ENCODE measurements at regions not wholly inside any gene's neighbourhood (a gene's known extent, or its start where the extent isn't known, plus 50 kb on each side); places are given as distances from the start of the nearest gene placed in this dataset.

DNA sequence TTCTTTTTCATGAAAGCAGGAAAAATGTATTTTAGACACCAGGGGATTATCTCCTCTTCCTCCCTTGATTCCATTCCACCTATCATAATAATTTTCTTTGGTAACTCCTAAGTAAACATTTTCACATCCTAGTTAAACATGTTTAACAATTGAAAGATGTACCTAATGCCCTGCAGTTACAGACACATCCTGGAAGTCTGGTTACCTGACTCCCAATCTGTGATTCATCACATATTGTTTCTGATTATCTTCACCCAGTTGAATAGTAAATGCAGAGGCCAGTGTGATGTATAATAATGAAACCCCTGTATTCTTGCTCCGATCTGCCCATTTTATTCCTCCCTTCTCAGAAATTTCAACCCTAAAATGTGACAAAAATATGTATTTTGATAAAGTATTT is 1237.6 kb upstream of the LRRTM1 start:
- Histone ChIP-seq H3K4me3 (ENCODE audit: low read length) (peak overlapping the region; percentile 3; the same call in 1 of the 2 replicates), H4K20me1 (ENCODE audit: low read length) (no peaks in the 10 kb centered on the region), H3F3A (ENCODE audit: low read length, unreplicated experiment) (no peaks in the 10 kb centered on the region), H3K27me3 (ENCODE audit: low read length) (no peaks in the 10 kb centered on the region), H3K9ac (ENCODE audit: low read length) (no peak overlapping the region), H3K4me1 (ENCODE audit: insufficient read depth, low read length) (peaks cover 29% of the 10 kb centered on the region), H3K79me2 (ENCODE audit: low read length) (no peaks in the 10 kb centered on the region), H3K27ac (ENCODE audit: low read length) (0 out of 2 replicates have a peak overlapping the region, but pooled peaks have one; percentile 3), H3K4me2 (ENCODE audit: low read length) (peak overlapping the region; percentile 24), H3K9me3 (ENCODE audit: low read length) (no peaks in the 10 kb centered on the region), H3K9me2 (replicated peaks; ENCODE audit: low read length) (no peaks in the 10 kb centered on the region), H3K36me3 (ENCODE audit: low read depth, low read length) (no peaks in the 10 kb centered on the region), H2AFZ (ENCODE audit: low read length) (no peak overlapping the region)
- no TSS peak for BruUV-seq (replicated peaks)
- TF ChIP-seq EZH2phosphoT487 (IDR thresholded peaks at IDR 0.05; ENCODE audit: borderline replicate concordance, low read length) (no peak), CTCF (conservative IDR thresholded peaks at IDR 0.05; ENCODE audit: low read depth, low read length) (no peak), EZH2 (IDR thresholded peaks at IDR 0.05; ENCODE audit: low read length, unreplicated experiment) (no peak)
- peak; percentile 89 for ATAC-seq
- ChIA-PET POLR2A (ENCODE audit: unreplicated experiment) (no interaction called here), CTCF (no interaction called here)
- DNase-seq = peak; percentile 68
- intact Hi-C loops (cut with micrococcal nuclease) = no loop called here

DNA sequence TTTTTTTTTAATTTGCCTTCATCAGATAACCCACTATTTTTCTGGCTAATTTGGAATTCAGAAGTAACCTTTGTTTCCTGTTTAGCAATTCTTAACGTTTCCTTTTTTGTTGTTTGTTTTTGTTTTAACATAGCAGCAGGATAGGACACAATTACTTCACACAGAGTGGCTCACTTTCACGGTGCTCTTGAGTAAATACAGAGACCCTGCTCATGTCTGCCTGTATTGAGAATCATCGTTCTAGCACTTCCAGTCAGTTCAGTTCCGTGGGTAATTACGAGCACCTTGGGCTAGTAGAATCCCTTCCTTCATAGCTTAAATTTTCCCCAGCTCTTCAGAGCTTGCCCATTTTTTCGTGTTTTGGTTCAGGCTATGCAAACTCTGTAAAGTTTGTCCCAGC is 1225.4 kb upstream of the LRRTM1 start:
- Histone ChIP-seq H3K9me3 (ENCODE audit: low read length) (no peaks in the 10 kb centered on the region), H3K4me1 (ENCODE audit: insufficient read depth, low read length) (no peaks in the 10 kb centered on the region), H3K36me3 (ENCODE audit: low read depth, low read length) (no peaks in the 10 kb centered on the region), H3K79me2 (ENCODE audit: low read length) (no peaks in the 10 kb centered on the region), H3K9ac (ENCODE audit: low read length) (no peak overlapping the region), H3F3A (ENCODE audit: low read length, unreplicated experiment) (no peaks in the 10 kb centered on the region), H4K20me1 (ENCODE audit: low read length) (no peaks in the 10 kb centered on the region), H3K4me3 (ENCODE audit: low read length) (no peak overlapping the region), H3K4me2 (ENCODE audit: low read length) (no peak overlapping the region), H3K9me2 (replicated peaks; ENCODE audit: low read length) (no peaks in the 10 kb centered on the region), H3K27ac (ENCODE audit: low read length) (no peak overlapping the region), H2AFZ (ENCODE audit: low read length) (peak overlapping the region; percentile 56; the same call in 1 of the 2 replicates), H3K27me3 (ENCODE audit: low read length) (no peaks in the 10 kb centered on the region)
- POLR2A ChIA-PET (ENCODE audit: unreplicated experiment) = no interaction called here
- DNase-seq (no peak), ATAC-seq (no peak)
- no TSS peak for BruUV-seq (replicated peaks)
- TF ChIP-seq EZH2phosphoT487 (IDR thresholded peaks at IDR 0.05; ENCODE audit: borderline replicate concordance, low read length) (no peak), CTCF (conservative IDR thresholded peaks at IDR 0.05; ENCODE audit: low read depth, low read length) (no peak), EZH2 (IDR thresholded peaks at IDR 0.05; ENCODE audit: low read length, unreplicated experiment) (no peak)
- intact Hi-C loops (cut with micrococcal nuclease) = no loop called here
- CTCF ChIA-PET = no interaction called here

DNA sequence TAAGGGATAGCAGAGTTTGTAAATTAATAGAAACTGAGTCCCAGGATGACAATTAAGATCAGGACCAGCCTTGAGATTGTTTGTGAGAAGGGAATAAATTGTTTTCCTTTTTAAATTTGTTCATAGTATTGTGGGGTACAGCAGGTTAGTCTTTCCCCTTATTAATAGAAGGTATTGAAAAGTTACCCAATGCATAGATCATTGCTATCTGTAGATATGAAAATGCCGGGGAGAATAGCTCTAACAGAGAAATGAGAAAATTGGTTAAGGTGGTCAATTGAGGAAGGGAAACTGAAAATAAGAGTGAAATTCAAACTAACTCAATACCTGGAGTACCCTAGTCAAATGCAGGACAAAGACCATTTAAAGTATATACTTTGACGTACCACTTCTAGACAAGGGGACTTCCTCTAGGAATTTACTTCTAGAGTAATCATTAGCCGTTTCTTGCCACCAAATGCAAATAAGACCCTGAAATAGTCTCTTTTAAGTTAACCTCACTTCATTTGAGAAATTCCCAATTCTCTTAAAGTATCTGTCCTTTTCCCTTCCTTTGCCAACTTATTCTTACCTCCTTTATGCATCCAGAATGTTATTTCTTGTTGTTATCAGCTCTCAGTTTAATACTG is 1224.4 kb upstream of the LRRTM1 start:
- H3K79me2 ChIP-seq (ENCODE audit: low read length) = no peaks in the 10 kb centered on the region

More for the DNA sequence above, 1224.4 kb upstream of the LRRTM1 start:
- TF ChIP-seq EZH2phosphoT487 (IDR thresholded peaks at IDR 0.05; ENCODE audit: borderline replicate concordance, low read length) (no peak), CTCF (conservative IDR thresholded peaks at IDR 0.05; ENCODE audit: low read depth, low read length) (no peak), EZH2 (IDR thresholded peaks at IDR 0.05; ENCODE audit: low read length, unreplicated experiment) (no peak)
- Histone ChIP-seq H3K36me3 (ENCODE audit: low read depth, low read length) (no peaks in the 10 kb centered on the region), H3K9me2 (replicated peaks; ENCODE audit: low read length) (no peaks in the 10 kb centered on the region), H3F3A (ENCODE audit: low read length, unreplicated experiment) (no peaks in the 10 kb centered on the region), H4K20me1 (ENCODE audit: low read length) (no peaks in the 10 kb centered on the region), H3K27ac (ENCODE audit: low read length) (no peak overlapping the region), H2AFZ (ENCODE audit: low read length) (no peak overlapping the region), H3K4me1 (ENCODE audit: insufficient read depth, low read length) (no peaks in the 10 kb centered on the region), H3K27me3 (ENCODE audit: low read length) (no peaks in the 10 kb centered on the region), H3K9ac (ENCODE audit: low read length) (no peak overlapping the region), H3K9me3 (ENCODE audit: low read length) (no peaks in the 10 kb centered on the region), H3K4me2 (ENCODE audit: low read length) (no peak overlapping the region), H3K4me3 (ENCODE audit: low read length) (no peak overlapping the region)
- ChIA-PET POLR2A (ENCODE audit: unreplicated experiment) (no interaction called here), CTCF (no interaction called here)
- intact Hi-C loops (cut with micrococcal nuclease) = no loop called here
- DNase-seq (no peak), ATAC-seq (no peak)
- BruUV-seq (replicated peaks) = no TSS peak
